GM23338 (cell line): ENCODE measurements at regions not wholly inside any gene's neighbourhood (a gene's known extent, or its start where the extent isn't known, plus 50 kb on each side); places are given as distances from the start of the nearest gene placed in this dataset.

Experiments
- ATAC-seq: fragments of 200-7000 bp; cut with Tn5 transposase; 3 replicates; pipeline ENCODE4 v1.9.1; 2020
- DNase-seq: peaks from one replicate; pipeline ENCODE4 v3.0.0-alpha.2; 2015; ENCODE audit warnings: low spot score
- H2AFZ ChIP-seq: fragments of 200-600 bp; sonication (generic); 2 replicates; pipeline ENCODE4 v1.8.0; 2016; ENCODE audit warnings: antibody characterized with exemption, mild to moderate bottlenecking, moderate library complexity
- H3F3A ChIP-seq: fragments of 200-600 bp; sonication (generic); replicated peaks from 2 replicates; pipeline ENCODE4 v1.8.0; 2017; ENCODE audit warnings: antibody characterized with exemption, mixed run types, low read depth
- H3K27ac ChIP-seq: fragments of 200-600 bp; sonication (generic); 2 replicates; pipeline ENCODE4 v1.6.1; 2016; ENCODE audit warnings: low read depth
- H3K27me3 ChIP-seq: fragments of 200-600 bp; sonication (generic); 2 replicates; pipeline ENCODE4 v1.8.0; 2016; ENCODE audit warnings: mild to moderate bottlenecking, mixed run types, moderate library complexity; ENCODE audit not compliant: insufficient read depth
- H3K36me3 ChIP-seq: fragments of 200-600 bp; sonication (generic); 2 replicates; pipeline ENCODE4 v1.8.0; 2016; ENCODE audit warnings: mild to moderate bottlenecking; ENCODE audit not compliant: insufficient read depth
- H3K4me1 ChIP-seq: fragments of 200-600 bp; sonication (generic); 2 replicates; pipeline ENCODE4 v1.8.0; 2016; ENCODE audit warnings: mild to moderate bottlenecking, moderate library complexity; ENCODE audit not compliant: insufficient read depth
- H3K4me2 ChIP-seq: fragments of 200-600 bp; sonication (generic); 2 replicates; pipeline ENCODE4 v1.7.1; 2017; ENCODE audit warnings: mixed run types
- H3K4me3 ChIP-seq: fragments of 200-600 bp; sonication (generic); 2 replicates; pipeline ENCODE4 v1.6.1; 2016; ENCODE audit warnings: mixed run types
- H3K79me2 ChIP-seq: fragments of 200-600 bp; sonication (generic); replicated peaks from 2 replicates; pipeline ENCODE4 v1.8.0; 2017; ENCODE audit warnings: mild to moderate bottlenecking; ENCODE audit not compliant: insufficient read depth
- H3K9me2 ChIP-seq: fragments of 200-600 bp; sonication (generic); 2 replicates; pipeline ENCODE4 v1.8.0; 2017; ENCODE audit not compliant: insufficient read depth
- H4K20me1 ChIP-seq: fragments of 200-600 bp; sonication (generic); replicated peaks from 2 replicates; pipeline ENCODE4 v1.8.0; 2017; ENCODE audit warnings: mild to moderate bottlenecking; ENCODE audit not compliant: insufficient read depth
- H3K27ac Mint-ChIP-seq: 2 replicates; pipeline ENCODE4 v1.8.0; 2020; ENCODE audit warnings: inconsistent platforms, mild to moderate bottlenecking, moderate library complexity, mixed read lengths
- H3K27me3 Mint-ChIP-seq: 3 replicates; pipeline ENCODE4 v1.8.0; 2022; ENCODE audit warnings: low read depth, mild to moderate bottlenecking, moderate library complexity, mixed read lengths, inconsistent platforms; ENCODE audit not compliant: insufficient read depth, poor library complexity
- H3K36me3 Mint-ChIP-seq: 3 replicates; pipeline ENCODE4 v1.8.0; 2021; ENCODE audit warnings: low read depth, mild to moderate bottlenecking, inconsistent platforms, moderate library complexity, mixed read lengths
- H3K4me1 Mint-ChIP-seq: 3 replicates; pipeline ENCODE4 v1.8.0; 2020; ENCODE audit warnings: mild to moderate bottlenecking, inconsistent platforms, mixed read lengths
- H3K4me3 Mint-ChIP-seq: 3 replicates; pipeline ENCODE4 v1.8.0; 2021; ENCODE audit warnings: moderate library complexity, mild to moderate bottlenecking, inconsistent platforms, mixed read lengths
- H3K9me3 Mint-ChIP-seq: 3 replicates; pipeline ENCODE4 v1.8.0; 2020; ENCODE audit warnings: moderate library complexity, mild to moderate bottlenecking, inconsistent platforms, mixed read lengths
- CREB1 ChIP-seq: fragments of 250-450 bp; sonication (Bioruptor Pico); IDR thresholded peaks from 2 replicates; pipeline ENCODE4 v1.5.0; 2020; ENCODE audit warnings: low read depth, mild to moderate bottlenecking, moderate library complexity
- ETS1 ChIP-seq: IDR thresholded peaks from 2 replicates; pipeline ENCODE4 v1.6.1; 2016; ENCODE audit warnings: antibody characterized with exemption
- EZH2 ChIP-seq: fragments of 200-600 bp; sonication (generic); IDR thresholded peaks from one replicate; pipeline ENCODE4 v1.8.0; 2017; ENCODE audit warnings: antibody characterized with exemption, mild to moderate bottlenecking, low read depth; ENCODE audit not compliant: unreplicated experiment
- JUNB ChIP-seq: IDR thresholded peaks from one replicate; pipeline ENCODE4 v1.6.1; 2016; ENCODE audit warnings: antibody characterized with exemption; ENCODE audit not compliant: unreplicated experiment
- NANOG ChIP-seq: IDR thresholded peaks from 2 replicates; pipeline ENCODE4 v1.6.1; 2016; ENCODE audit warnings: antibody characterized with exemption, borderline replicate concordance
- POLR2AphosphoS5 ChIP-seq: IDR thresholded peaks from 2 replicates; pipeline ENCODE4 v1.6.1; 2016; ENCODE audit warnings: antibody characterized with exemption, low read depth
- REST ChIP-seq: IDR thresholded peaks from one replicate; pipeline ENCODE4 v1.6.1; 2018; ENCODE audit warnings: antibody characterized with exemption; ENCODE audit not compliant: unreplicated experiment
- STAT1 ChIP-seq: IDR thresholded peaks from one replicate; pipeline ENCODE4 v1.6.1; 2016; ENCODE audit warnings: antibody characterized with exemption; ENCODE audit not compliant: unreplicated experiment
- ZNF114 ChIP-seq: fragments of 250-450 bp; sonication (Bioruptor Pico); IDR thresholded peaks from 2 replicates; pipeline ENCODE4 v1.5.0; 2020; ENCODE audit warnings: mild to moderate bottlenecking, moderate library complexity
- ZNF331 ChIP-seq: fragments of 250-450 bp; sonication (Bioruptor Pico); IDR thresholded peaks from 2 replicates; pipeline ENCODE4 v1.5.0; 2020; ENCODE audit warnings: low read depth, mild to moderate bottlenecking, moderate library complexity
- ZNF462 ChIP-seq: fragments of 250-450 bp; sonication (Bioruptor Pico); IDR thresholded peaks from 2 replicates; pipeline ENCODE4 v1.5.0; 2020; ENCODE audit warnings: mild to moderate bottlenecking, moderate library complexity

GRCh38 chr3:182121401-182121800, 409.7 kb downstream of the SOX2 start (continued):
- TF ChIP-seq REST (no peak), STAT1 (no peak), EZH2 (no peak), NANOG (no peak), ZNF114 (CRISPR knock-in tag) (no peak), JUNB (no peak)

- H3K27me3 Mint-ChIP-seq: peaks cover 24% of the 10 kb centered on the region
- Histone ChIP-seq H3K4me1 (peaks cover 8% of the 10 kb centered on the region), H3F3A (no peaks in the 10 kb centered on the region), H3K27me3 (peaks cover 51% of the 10 kb centered on the region), H2AFZ (no peak overlapping the region), H4K20me1 (no peaks in the 10 kb centered on the region), H3K27ac (no peak overlapping the region), H3K4me2 (peak overlapping the region; percentile 44; the same call in 1 of the 2 replicates), H3K36me3 (no peaks in the 10 kb centered on the region), H3K9me2 (peaks cover 8% of the 10 kb centered on the region), H3K79me2 (no peaks in the 10 kb centered on the region), H3K4me3 (no peak overlapping the region)
- no peaks in the 10 kb centered on the region for H3K9me3 Mint-ChIP-seq
- ATAC-seq: peak; percentile 35; the same call in 2 of the 3 replicates
- DNase-seq: peak; percentile 6
- H3K4me1 Mint-ChIP-seq: peaks cover 32% of the 10 kb centered on the region
- H3K36me3 Mint-ChIP-seq: no peaks in the 10 kb centered on the region
- no peak overlapping the region for H3K4me3 Mint-ChIP-seq
- H3K27ac Mint-ChIP-seq: no peak overlapping the region
- TF ChIP-seq POLR2AphosphoS5: no peak
- TF ChIP-seq ZNF114 (CRISPR knock-in tag): no peak
- no peak for TF ChIP-seq ZNF331
- no peak for TF ChIP-seq JUNB
- no peak for TF ChIP-seq STAT1
- no peak for TF ChIP-seq ETS1
- no peak for TF ChIP-seq ZNF462 (CRISPR knock-in tag)
- TF ChIP-seq EZH2: no peak
- no peak for TF ChIP-seq CREB1 (CRISPR knock-in tag)
- TF ChIP-seq REST: no peak
These were observed 411.1 kb downstream of the SOX2 start for GRCh38 chr3:182122779-182123178.
